SK-N-SH treated with all-trans-retinoic acid at 6 μM for 48 hours (cell line): ENCODE measurements at regions not wholly inside any gene's neighbourhood (a gene's known extent, or its start where the extent isn't known, plus 50 kb on each side); places are given as distances from the start of the nearest gene placed in this dataset.
"Not testable (repeated sequence)": the region's sequence is repeated elsewhere in the genome, so short reads cannot be mapped to it uniquely, and the experiment has no call there.

Experiments
- TCF4 ChIP-seq: fragments of 250-450 bp; sonication (Bioruptor Pico); IDR thresholded peaks from 2 replicates; pipeline ENCODE4 v1.8.0; 2021; ENCODE audit warnings: mild to moderate bottlenecking, moderate library complexity, borderline replicate concordance
- TF ChIP-seq, protein P1 (sequence below): fragments of 250-450 bp; sonication (Bioruptor Pico); IDR thresholded peaks from 2 replicates; pipeline ENCODE4 v1.8.0; 2020; ENCODE audit warnings: mild to moderate bottlenecking, moderate library complexity, borderline replicate concordance
- TF ChIP-seq, protein P2 (sequence below): fragments of 250-450 bp; sonication (Bioruptor Pico); IDR thresholded peaks from 2 replicates; pipeline ENCODE4 v1.5.1; 2021; ENCODE audit warnings: mild to moderate bottlenecking, moderate library complexity

DNA sequence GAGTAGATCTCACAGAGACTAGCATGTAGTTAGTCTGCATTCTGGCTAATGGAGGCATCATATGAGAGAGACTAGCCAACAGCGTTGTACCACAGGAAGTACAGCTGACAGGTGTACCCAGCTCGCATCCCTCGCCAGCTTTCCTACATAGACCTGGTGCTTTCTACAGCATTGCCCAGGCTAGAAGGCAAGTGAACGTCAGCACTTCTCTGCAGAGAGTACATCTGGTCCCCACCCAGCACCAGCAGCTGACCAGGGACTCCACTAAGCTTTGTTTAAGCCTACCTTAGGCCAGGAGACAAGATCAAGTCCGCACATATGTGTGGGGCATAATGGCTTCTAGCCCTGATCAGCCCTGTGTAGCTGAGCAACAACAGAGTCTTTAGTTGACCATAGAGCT lies 1692.9 kb downstream of the SPATA31A7 start:
- TF ChIP-seq, protein P1, sequence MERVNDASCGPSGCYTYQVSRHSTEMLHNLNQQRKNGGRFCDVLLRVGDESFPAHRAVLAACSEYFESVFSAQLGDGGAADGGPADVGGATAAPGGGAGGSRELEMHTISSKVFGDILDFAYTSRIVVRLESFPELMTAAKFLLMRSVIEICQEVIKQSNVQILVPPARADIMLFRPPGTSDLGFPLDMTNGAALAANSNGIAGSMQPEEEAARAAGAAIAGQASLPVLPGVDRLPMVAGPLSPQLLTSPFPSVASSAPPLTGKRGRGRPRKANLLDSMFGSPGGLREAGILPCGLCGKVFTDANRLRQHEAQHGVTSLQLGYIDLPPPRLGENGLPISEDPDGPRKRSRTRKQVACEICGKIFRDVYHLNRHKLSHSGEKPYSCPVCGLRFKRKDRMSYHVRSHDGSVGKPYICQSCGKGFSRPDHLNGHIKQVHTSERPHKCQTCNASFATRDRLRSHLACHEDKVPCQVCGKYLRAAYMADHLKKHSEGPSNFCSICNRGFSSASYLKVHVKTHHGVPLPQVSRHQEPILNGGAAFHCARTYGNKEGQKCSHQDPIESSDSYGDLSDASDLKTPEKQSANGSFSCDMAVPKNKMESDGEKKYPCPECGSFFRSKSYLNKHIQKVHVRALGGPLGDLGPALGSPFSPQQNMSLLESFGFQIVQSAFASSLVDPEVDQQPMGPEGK (CRISPR knock-in tag): not testable (repeated sequence)
- TF ChIP-seq TCF4 (CRISPR knock-in tag): not testable (repeated sequence)
- TF ChIP-seq, protein P2, sequence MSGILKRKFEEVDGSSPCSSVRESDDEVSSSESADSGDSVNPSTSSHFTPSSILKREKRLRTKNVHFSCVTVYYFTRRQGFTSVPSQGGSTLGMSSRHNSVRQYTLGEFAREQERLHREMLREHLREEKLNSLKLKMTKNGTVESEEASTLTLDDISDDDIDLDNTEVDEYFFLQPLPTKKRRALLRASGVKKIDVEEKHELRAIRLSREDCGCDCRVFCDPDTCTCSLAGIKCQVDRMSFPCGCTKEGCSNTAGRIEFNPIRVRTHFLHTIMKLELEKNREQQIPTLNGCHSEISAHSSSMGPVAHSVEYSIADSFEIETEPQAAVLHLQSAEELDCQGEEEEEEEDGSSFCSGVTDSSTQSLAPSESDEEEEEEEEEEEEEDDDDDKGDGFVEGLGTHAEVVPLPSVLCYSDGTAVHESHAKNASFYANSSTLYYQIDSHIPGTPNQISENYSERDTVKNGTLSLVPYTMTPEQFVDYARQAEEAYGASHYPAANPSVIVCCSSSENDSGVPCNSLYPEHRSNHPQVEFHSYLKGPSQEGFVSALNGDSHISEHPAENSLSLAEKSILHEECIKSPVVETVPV (CRISPR knock-in tag): not testable (repeated sequence)
